Choroid plexus epithelial cell (primary cell): ENCODE measurements at regions not wholly inside any gene's neighbourhood (a gene's known extent, or its start where the extent isn't known, plus 50 kb on each side); places are given as distances from the start of the nearest gene placed in this dataset.

Source experiments
- DNase-seq: peaks from one replicate; pipeline ENCODE4 v3.0.0-alpha.2; 2010; ENCODE audit warnings: low read depth
- H3K4me3 ChIP-seq: 2 replicates; pipeline ENCODE4 v1.5.1; 2011; ENCODE audit warnings: low read depth, mild to moderate bottlenecking, control low read depth, low read length, moderate library complexity
- TF ChIP-seq, protein P1 (sequence below): conservative IDR thresholded peaks from 2 replicates; pipeline ENCODE4 v1.5.1; 2011; ENCODE audit warnings: low read depth, mild to moderate bottlenecking, control low read depth, inconsistent platforms, low read length, moderate library complexity

DNA sequence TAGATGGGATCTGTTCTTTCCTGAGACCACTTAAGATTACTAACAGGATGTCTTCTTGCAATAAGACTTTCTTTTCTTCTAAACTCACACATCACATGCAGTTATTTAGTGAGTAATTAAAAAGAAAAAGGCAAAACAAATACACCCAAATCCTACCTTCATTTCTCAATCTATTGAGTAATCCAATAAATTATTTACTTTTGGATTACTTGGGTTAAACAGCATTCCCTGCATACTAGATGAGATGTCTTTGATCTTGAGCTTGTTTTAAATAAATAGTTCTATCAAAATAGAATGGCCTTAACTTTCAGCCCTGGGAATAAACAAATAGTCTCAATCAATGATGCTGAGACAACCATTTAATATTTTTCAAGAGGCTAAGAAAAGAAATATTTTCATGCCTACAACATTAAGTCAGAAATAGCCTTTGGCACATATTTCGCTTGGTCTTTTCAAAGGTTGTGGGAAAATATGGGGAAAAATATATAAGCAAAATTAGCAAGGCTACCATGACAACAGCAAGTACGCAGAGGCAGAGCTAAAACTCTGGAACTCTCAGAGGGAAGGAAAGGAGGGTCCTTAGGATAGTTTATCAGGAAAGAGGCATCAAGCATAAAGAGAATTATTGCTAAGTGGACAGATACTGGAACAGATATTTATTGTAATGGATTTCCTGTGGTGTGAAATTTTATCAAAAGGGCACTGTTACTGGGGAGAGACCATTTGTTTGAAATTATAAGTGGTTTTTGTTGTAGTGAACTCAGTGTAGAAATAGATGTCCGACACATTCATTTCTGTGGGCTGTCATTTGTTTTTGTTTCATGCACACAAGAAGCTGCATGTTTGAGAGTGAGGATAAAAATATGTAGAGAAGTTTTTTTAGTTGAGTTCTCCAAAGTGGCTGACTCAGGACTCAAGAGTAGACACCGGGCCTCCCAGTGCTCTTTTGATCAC lies 70.2 kb upstream of the CDH6 start:
- H3K4me3 ChIP-seq, result no peak overlapping the region
- peak; percentile 63 for DNase-seq
- TF ChIP-seq, protein P1, sequence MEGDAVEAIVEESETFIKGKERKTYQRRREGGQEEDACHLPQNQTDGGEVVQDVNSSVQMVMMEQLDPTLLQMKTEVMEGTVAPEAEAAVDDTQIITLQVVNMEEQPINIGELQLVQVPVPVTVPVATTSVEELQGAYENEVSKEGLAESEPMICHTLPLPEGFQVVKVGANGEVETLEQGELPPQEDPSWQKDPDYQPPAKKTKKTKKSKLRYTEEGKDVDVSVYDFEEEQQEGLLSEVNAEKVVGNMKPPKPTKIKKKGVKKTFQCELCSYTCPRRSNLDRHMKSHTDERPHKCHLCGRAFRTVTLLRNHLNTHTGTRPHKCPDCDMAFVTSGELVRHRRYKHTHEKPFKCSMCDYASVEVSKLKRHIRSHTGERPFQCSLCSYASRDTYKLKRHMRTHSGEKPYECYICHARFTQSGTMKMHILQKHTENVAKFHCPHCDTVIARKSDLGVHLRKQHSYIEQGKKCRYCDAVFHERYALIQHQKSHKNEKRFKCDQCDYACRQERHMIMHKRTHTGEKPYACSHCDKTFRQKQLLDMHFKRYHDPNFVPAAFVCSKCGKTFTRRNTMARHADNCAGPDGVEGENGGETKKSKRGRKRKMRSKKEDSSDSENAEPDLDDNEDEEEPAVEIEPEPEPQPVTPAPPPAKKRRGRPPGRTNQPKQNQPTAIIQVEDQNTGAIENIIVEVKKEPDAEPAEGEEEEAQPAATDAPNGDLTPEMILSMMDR, result no peak

- no peak overlapping the region for H3K4me3 ChIP-seq
- TF ChIP-seq, protein P1, result no peak
- no peak for DNase-seq
Observed at GRCh38 chr5:31121224-31121623, 72.3 kb upstream of the CDH6 start.

GRCh38 chr5:31120642-31120948 lies 72.9 kb upstream of the CDH6 start:
- H3K4me3 ChIP-seq, result no peak overlapping the region
- TF ChIP-seq, protein P1, result no peak
- no peak for DNase-seq

DNA sequence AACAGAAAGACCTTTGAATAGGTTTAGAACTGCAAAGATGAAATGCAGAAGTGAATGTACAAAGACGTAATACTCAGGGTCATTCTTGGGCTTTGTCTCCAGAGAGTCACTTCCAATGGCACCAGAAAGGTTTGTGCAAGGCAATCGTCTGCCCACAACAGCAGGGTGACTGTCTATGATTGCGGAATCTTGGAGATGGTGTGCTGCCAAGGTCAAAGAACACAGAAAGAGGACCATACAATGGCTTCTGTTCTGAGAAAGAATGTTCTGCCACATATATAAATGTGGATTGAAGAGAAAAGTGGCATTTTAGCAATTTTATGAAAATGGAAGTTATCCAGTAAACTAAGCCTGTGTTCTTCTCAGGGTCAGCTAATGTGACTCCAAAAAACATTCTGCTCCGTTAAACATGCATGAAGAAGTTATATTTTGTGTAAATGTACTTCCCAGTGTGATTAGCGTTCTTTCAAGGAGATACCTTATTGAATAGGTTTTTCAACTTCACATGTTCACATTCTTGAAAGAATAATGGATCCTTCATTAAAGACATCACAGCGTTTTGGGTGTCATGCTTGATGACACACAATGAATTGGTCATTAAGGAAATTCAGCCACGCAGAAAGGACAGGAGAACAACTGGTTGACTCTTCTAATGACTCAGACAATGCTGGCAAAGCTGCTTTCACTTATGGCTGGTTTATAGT lies 73.4 kb upstream of the CDH6 start:
- DNase-seq, result no peak
- H3K4me3 ChIP-seq, result no peak overlapping the region
- TF ChIP-seq, protein P1, result no peak

DNA sequence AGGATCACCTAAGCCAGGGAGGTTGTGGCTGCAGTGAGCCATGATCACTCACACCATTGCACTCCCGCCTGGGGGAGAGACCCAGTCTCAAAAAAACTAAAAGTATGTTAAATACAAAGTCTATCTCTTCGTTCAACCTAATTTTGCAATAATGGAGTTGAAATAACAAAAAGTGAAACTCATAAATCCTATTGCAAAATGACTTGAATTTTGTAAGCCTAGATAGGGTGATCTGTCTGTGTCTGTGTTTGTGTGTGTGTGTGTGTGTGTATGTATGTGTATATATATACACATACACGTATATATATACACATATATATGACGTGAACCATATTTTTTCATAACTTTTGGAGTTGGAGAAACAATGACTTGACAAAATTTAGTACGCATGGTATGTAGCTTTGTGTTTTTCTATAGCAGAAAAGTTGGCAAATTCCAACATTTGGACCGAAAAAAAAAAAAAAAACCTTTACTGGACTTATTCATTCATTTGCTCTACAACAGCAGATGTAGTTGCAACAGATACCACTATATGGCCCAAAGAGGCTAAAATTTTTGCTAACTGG lies 76.9 kb upstream of the CDH6 start:
- no peak for DNase-seq
- H3K4me3 ChIP-seq, result no peak overlapping the region
- TF ChIP-seq, protein P1, result no peak

DNA sequence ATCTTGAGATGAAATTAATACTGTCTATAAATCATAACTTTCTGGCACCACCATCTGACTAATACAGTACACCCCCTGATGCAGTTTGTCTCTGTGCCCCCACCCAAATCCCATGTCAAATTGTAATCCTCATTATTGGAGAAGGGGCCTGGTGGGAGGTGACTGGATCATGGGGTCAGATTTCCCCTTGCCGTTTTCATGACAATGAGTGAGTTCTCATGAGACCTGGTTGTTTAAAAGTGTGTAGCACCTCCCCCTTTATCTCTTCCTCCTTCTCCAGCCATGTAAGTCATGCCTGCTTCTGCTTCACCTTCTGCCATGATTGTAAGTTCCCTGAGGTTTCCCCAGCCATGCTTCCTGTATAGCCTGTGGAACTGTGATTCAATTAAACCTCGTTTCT lies 78.7 kb upstream of the CDH6 start:
- no peak for DNase-seq
- TF ChIP-seq, protein P1, result no peak
- H3K4me3 ChIP-seq, result no peak overlapping the region
